ENCODE measurements at regions not wholly inside any gene's neighbourhood (a gene's known extent, or its start where the extent isn't known, plus 50 kb on each side); places are given as distances from the start of the nearest gene placed in this dataset.

DNA sequence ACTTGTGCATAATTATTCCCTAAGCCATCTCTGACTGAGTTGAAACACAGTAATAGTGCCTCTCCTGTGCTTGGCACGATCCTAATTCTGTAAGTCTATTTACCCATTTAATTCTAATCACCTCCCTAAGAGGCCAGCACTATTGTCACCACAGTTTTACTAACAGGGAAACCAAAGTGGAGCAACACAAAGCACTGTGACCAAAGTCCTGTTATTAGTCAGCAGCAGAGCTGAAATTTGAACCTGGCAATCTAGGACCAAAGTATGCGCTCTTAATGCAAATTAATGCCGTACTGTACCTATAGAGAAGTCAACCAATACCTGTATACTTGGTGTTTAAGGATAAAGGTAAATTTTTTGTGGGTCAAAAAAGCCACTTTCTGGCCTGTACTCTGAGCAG, 77.1 kb upstream of the CNTLN start:
- 75% methylated on average over 3 of the region's 3 CpGs for WGBS
- Histone ChIP-seq H3K4me3 (ENCODE audit: low read depth, low read length) (no peak overlapping the region), H3K27ac (ENCODE audit: low read depth) (no peak overlapping the region), H3K4me1 (ENCODE audit: insufficient read depth) (no peaks in the 10 kb centered on the region), H3K36me3 (ENCODE audit: insufficient read depth) (no peaks in the 10 kb centered on the region)
- DNase-seq (ENCODE audit: extremely low spot score), result no peak

GRCh38 chr9:17052626-17053025, 82.2 kb upstream of the CNTLN start:
- Histone ChIP-seq H3K36me3 (ENCODE audit: insufficient read depth) (no peaks in the 10 kb centered on the region), H3K4me3 (ENCODE audit: low read depth, low read length) (no peak overlapping the region)

DNA sequence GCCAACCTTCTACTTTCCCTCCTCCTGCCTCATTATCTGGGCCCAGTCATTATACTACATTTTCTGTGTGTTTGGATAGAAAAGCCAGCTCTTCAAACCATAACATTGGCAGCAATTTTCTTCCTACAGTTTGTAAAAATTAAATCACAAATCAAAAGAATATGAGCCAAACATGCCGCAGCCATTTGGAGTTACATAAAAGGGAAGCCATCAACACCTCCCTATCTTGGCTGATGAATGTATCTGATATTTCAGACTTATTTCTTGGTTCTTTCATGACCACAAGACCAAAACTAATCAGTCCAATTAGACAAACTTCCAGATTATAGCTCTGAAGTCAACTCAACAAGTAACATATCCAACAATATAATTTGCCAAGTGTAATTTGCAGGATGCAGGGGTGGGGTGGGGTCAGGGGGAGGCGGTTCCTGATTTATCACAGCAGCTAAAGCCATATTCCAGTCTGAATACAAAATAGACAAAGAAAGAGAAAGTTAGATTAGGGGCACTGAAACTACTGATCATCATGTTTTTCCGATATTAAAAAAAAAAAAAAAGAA, 89.4 kb upstream of the CNTLN start:
- no peak for DNase-seq (ENCODE audit: extremely low spot score)
- Histone ChIP-seq H3K27ac (ENCODE audit: low read depth) (no peak overlapping the region), H3K36me3 (ENCODE audit: insufficient read depth) (no peaks in the 10 kb centered on the region), H3K4me3 (ENCODE audit: low read depth, low read length) (no peak overlapping the region), H3K4me1 (ENCODE audit: insufficient read depth) (no peaks in the 10 kb centered on the region)
- 71% methylated on average over 3 of the region's 3 CpGs for WGBS

More at GRCh38 chr9:17052626-17053025, 82.2 kb upstream of the CNTLN start:
- H3K27ac ChIP-seq (ENCODE audit: low read depth), result no peak overlapping the region
- no peaks in the 10 kb centered on the region for H3K4me1 ChIP-seq (ENCODE audit: insufficient read depth)
- DNase-seq (ENCODE audit: extremely low spot score), result no peak

GRCh38 chr9:17031546-17031945, 103.3 kb upstream of the CNTLN start:
- Histone ChIP-seq H3K4me3 (ENCODE audit: low read depth, low read length) (no peak overlapping the region), H3K4me1 (ENCODE audit: insufficient read depth) (no peaks in the 10 kb centered on the region), H3K36me3 (ENCODE audit: insufficient read depth) (peaks cover 2% of the 10 kb centered on the region), H3K27ac (ENCODE audit: low read depth) (no peak overlapping the region)
- DNase-seq (ENCODE audit: extremely low spot score), result no peak
- 95% methylated on average over 3 of the region's 3 CpGs for WGBS

DNA sequence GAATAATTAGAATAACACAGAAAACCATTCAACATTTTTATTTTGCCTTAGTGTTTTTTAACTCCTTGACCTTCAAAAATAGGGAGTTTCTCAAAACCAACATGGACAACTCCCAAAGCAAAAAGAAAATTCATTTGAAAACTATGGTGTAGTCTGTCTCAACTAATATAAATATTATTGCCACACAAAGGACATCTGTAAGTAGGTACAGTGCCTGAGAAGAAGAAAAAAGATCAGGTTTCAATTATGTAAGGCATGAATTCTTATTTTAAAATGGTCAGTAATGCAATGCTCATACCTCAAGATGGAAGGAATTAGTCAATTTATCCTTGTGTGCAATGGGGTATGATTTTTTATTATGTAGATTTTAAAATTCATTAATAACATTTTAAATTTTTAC, 109.6 kb upstream of the CNTLN start:
- Histone ChIP-seq H3K36me3 (ENCODE audit: insufficient read depth) (no peaks in the 10 kb centered on the region), H3K4me3 (ENCODE audit: low read depth, low read length) (no peak overlapping the region), H3K27ac (ENCODE audit: low read depth) (no peak overlapping the region), H3K4me1 (ENCODE audit: insufficient read depth) (no peaks in the 10 kb centered on the region)
- DNase-seq (ENCODE audit: extremely low spot score), result no peak

DNA sequence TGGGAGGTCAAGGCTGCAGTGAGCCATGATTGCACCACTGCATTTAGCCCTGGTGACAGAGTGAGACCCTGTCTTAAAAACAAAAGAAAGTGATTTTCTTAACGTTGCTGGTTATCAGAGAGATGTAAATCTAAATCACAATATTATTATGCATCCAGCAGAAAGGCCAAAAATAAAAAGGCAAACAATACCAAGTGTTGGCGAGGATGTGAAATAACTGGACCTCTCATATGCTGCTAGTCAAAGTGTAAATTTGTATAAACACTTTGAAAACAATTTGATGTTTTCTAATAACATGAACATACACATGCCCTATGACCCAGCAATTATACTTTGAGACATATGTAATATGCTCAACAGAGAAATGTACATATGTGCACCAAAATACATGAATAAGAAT, 110.7 kb upstream of the CNTLN start:
- 86% methylated on average over 2 of the region's 2 CpGs for WGBS
- DNase-seq (ENCODE audit: extremely low spot score), result no peak

DNA sequence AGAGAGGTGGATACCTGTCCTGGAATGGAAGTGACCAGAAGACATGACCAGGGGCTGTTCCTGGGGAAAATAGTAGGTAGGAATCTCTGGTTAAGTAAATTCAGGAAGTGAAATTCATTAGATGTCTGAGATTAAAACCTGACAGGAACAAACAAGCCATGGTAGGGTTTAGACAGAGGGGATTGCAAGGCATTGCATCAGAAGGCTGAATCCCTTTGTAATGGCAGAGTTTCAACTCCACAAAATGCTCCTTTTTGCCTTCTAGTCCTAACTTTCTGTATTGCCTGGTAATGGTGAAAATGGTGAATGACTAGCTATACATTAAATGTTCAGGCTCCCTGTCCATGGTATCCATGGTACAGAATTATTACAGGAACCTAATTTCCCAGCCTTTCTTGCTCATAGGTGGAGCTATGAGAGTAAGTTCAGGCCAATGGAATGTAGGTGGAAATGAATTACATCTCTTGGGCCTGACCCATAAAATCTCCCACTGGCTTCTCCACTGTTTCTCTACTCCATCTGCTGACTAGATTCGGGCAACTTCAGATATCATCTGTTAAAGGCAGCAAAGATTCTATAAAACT, 113.4 kb upstream of the CNTLN start:
- DNase-seq (ENCODE audit: extremely low spot score), result no peak
- no peaks in the 10 kb centered on the region for H3K36me3 ChIP-seq (ENCODE audit: insufficient read depth)

More for the DNA sequence above, 110.7 kb upstream of the CNTLN start:
- Histone ChIP-seq H3K36me3 (ENCODE audit: insufficient read depth) (no peaks in the 10 kb centered on the region), H3K27ac (ENCODE audit: low read depth) (no peak overlapping the region), H3K4me3 (ENCODE audit: low read depth, low read length) (no peak overlapping the region), H3K4me1 (ENCODE audit: insufficient read depth) (peaks cover 1% of the 10 kb centered on the region)

GRCh38 chr9:17019398-17019797, 115.4 kb upstream of the CNTLN start:
- H3K27ac ChIP-seq (ENCODE audit: low read depth), result no peak overlapping the region
- no peak for DNase-seq (ENCODE audit: extremely low spot score)
- H3K4me1 ChIP-seq (ENCODE audit: insufficient read depth), result peaks cover 1% of the 10 kb centered on the region
- H3K36me3 ChIP-seq (ENCODE audit: insufficient read depth), result no peaks in the 10 kb centered on the region
- no peak overlapping the region for H3K4me3 ChIP-seq (ENCODE audit: low read depth, low read length)

More for the DNA sequence above, 113.4 kb upstream of the CNTLN start:
- 77% methylated on average over 1 of the region's 1 CpG for WGBS
- Histone ChIP-seq H3K4me3 (ENCODE audit: low read depth, low read length) (no peak overlapping the region), H3K4me1 (ENCODE audit: insufficient read depth) (peaks cover 1% of the 10 kb centered on the region), H3K27ac (ENCODE audit: low read depth) (no peak overlapping the region)

DNA sequence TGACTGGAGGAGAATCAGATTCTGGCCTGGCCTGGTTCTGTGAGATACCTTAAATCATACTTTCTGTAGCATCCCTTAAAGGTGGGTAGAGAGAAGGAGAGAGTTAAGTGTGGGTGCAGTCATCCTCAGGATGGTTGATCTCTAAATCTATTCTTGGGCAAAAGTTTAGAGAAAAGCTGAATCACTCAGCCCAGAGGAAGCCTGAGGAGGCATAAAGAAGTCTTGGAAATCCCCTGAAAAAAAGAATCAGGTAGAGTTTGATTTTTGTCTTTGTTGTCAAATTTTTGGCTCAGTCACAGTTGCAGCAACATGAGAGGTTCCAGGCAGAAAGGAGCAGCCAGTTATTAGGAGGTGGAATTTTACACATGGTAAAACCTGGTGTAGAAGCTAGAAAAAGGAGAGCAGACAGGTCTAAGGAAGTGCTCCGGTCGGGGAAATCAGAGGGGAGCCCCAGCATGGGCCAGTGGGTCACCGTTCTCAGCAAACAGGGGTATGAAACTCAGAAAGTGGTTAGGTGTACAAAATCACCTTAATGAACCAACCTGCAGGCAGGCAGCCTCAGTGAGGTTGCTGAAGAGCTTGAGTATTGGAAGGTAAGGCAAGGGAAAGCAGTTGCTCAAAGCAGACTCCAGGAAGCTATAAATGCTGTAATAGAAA, 116.2 kb upstream of the CNTLN start:
- Histone ChIP-seq H3K36me3 (ENCODE audit: insufficient read depth) (no peaks in the 10 kb centered on the region), H3K4me3 (ENCODE audit: low read depth, low read length) (no peak overlapping the region), H3K4me1 (ENCODE audit: insufficient read depth) (peaks cover 1% of the 10 kb centered on the region), H3K27ac (ENCODE audit: low read depth) (no peak overlapping the region)
- DNase-seq (ENCODE audit: extremely low spot score), result no peak
- 94% methylated on average over 3 of the region's 3 CpGs for WGBS

DNA sequence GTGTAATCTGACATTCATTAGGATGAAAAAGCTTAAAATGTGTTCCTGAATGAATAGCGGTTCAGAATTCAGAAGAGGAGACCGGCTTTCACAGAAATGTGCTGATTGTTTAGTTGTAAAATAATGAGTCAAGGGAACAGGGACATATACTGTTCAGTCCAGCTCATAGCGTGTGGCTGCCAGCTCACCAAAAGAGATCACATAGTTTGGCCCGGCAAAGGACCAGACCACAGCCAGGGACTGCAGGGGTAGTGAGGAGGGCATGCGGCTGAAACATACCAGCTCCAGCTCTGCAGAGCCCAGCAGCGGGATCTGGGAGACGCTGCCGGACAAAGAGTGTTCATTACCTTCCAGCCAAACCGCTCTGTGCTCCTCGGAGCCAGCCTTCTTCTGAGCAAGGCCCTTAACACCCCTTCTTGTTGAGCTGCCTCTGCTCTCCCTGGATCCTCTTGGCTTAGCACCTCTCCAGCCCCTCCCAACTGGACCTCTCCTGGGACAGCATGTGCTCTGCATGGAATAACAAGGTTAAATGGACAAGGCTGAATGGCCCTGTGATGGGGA, 116.8 kb upstream of the CNTLN start:
- 89% methylated on average over 10 of the region's 10 CpGs for WGBS
- Histone ChIP-seq H3K4me3 (ENCODE audit: low read depth, low read length) (no peak overlapping the region), H3K36me3 (ENCODE audit: insufficient read depth) (no peaks in the 10 kb centered on the region), H3K27ac (ENCODE audit: low read depth) (no peak overlapping the region), H3K4me1 (ENCODE audit: insufficient read depth) (peaks cover 1% of the 10 kb centered on the region)
- no peak for DNase-seq (ENCODE audit: extremely low spot score)

GRCh38 chr9:17013891-17014290, 120.9 kb upstream of the CNTLN start:
- H3K36me3 ChIP-seq (ENCODE audit: insufficient read depth), result no peaks in the 10 kb centered on the region
- WGBS, result 97% methylated on average over 3 of the region's 3 CpGs
- H3K27ac ChIP-seq (ENCODE audit: low read depth), result no peak overlapping the region
- no peak overlapping the region for H3K4me3 ChIP-seq (ENCODE audit: low read depth, low read length)
- no peaks in the 10 kb centered on the region for H3K4me1 ChIP-seq (ENCODE audit: insufficient read depth)
- no peak for DNase-seq (ENCODE audit: extremely low spot score)

GRCh38 chr9:17013010-17013409, 121.8 kb upstream of the CNTLN start:
- WGBS, result 82% methylated on average over 3 of the region's 3 CpGs
- Histone ChIP-seq H3K4me3 (ENCODE audit: low read depth, low read length) (no peak overlapping the region), H3K36me3 (ENCODE audit: insufficient read depth) (no peaks in the 10 kb centered on the region), H3K4me1 (ENCODE audit: insufficient read depth) (no peaks in the 10 kb centered on the region), H3K27ac (ENCODE audit: low read depth) (no peak overlapping the region)
- DNase-seq (ENCODE audit: extremely low spot score), result no peak

DNA sequence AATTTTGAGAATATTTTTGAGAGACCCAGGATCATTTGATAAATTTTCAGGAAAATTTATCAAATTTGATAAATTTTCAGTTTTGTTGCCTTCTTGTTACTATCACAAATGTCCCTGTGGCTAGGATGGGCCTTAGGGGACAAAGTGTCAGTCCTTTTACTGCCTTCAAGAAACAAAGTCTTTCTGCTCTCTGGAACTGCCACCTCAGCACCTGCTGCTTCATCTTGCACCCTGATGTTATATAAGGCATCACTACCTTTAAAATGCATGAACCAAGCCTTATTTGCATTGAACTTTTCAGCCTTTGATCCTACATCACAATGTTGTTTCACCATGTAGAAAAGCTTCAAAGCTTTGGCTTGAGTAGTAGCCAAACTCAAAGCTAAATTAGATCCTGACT, 123.0 kb upstream of the CNTLN start:
- no peaks in the 10 kb centered on the region for H3K4me1 ChIP-seq (ENCODE audit: insufficient read depth)
- no peaks in the 10 kb centered on the region for H3K36me3 ChIP-seq (ENCODE audit: insufficient read depth)
- H3K4me3 ChIP-seq (ENCODE audit: low read depth, low read length), result no peak overlapping the region
- no peak for DNase-seq (ENCODE audit: extremely low spot score)
- peak overlapping the region; percentile 5 for H3K27ac ChIP-seq (ENCODE audit: low read depth)

- DNase-seq (ENCODE audit: extremely low spot score), result no peak
- no peaks in the 10 kb centered on the region for H3K4me1 ChIP-seq (ENCODE audit: insufficient read depth)
- 66% methylated on average over 2 of the region's 2 CpGs for WGBS
Observed at GRCh38 chr9:17009071-17009470, 125.8 kb upstream of the CNTLN start.

More at GRCh38 chr9:17009071-17009470, 125.8 kb upstream of the CNTLN start:
- Histone ChIP-seq H3K27ac (ENCODE audit: low read depth) (no peak overlapping the region), H3K36me3 (ENCODE audit: insufficient read depth) (no peaks in the 10 kb centered on the region), H3K4me3 (ENCODE audit: low read depth, low read length) (no peak overlapping the region)

Data from urinary bladder (tissue), 3 donors.